ENCODE measurements at regions not wholly inside any gene's neighbourhood (a gene's known extent, or its start where the extent isn't known, plus 50 kb on each side); places are given as distances from the start of the nearest gene placed in this dataset.

- no peak overlapping the region for H3K4me3 ChIP-seq (ENCODE audit: low read depth, low read length)
- DNase-seq (ENCODE audit: low read depth) = no peak
- TF ChIP-seq, protein P1, sequence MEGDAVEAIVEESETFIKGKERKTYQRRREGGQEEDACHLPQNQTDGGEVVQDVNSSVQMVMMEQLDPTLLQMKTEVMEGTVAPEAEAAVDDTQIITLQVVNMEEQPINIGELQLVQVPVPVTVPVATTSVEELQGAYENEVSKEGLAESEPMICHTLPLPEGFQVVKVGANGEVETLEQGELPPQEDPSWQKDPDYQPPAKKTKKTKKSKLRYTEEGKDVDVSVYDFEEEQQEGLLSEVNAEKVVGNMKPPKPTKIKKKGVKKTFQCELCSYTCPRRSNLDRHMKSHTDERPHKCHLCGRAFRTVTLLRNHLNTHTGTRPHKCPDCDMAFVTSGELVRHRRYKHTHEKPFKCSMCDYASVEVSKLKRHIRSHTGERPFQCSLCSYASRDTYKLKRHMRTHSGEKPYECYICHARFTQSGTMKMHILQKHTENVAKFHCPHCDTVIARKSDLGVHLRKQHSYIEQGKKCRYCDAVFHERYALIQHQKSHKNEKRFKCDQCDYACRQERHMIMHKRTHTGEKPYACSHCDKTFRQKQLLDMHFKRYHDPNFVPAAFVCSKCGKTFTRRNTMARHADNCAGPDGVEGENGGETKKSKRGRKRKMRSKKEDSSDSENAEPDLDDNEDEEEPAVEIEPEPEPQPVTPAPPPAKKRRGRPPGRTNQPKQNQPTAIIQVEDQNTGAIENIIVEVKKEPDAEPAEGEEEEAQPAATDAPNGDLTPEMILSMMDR (conservative IDR thresholded peaks at IDR 0.05; ENCODE audit: low read depth, low read length) = no peak
Observed at GRCh38 chr3:27653803-27654558, 68.1 kb downstream of the EOMES start.

DNA sequence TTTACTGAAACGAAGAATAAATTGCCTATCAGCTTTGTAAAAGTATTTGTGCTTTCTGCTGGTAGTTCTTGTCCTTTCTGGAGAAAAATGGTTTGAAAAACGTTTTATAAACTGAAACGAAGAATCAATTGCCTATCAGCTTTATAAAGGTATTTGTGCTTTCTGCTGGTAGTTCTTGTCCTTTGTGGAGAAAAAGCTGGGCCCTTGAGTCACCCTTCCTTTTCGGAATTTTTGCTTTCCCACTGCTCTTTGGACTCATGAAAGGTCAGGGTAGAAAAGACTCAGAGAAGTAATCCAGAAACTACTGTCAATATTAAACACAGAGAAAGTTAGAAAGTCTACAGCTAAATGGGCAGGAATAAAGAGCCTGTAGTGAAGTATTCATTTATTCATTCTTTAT is 72.8 kb downstream of the EOMES start:
- no peak overlapping the region for H3K4me3 ChIP-seq (ENCODE audit: low read depth, low read length)
- TF ChIP-seq, protein P1 (conservative IDR thresholded peaks at IDR 0.05; ENCODE audit: low read depth, low read length) = no peak
- no peak for DNase-seq (ENCODE audit: low read depth)

DNA sequence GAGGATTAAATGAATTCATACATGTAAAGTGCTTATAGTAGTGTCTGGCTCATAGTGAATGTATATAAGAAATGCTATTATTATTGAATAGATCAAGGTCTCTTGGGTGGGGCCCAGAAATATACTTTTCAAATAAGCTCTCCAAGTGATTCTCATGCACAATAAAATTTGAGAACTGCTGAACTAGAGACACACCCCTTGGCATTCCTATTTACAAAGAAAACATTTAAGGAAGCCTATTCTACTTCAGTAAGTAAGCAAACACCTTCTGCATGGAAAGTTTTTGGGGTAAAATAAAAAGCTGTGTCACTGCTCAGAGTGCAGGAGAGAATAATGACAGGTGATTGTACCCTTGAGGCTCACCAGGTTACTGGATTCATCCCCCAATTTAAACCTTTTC is 75.2 kb downstream of the EOMES start:
- DNase-seq (ENCODE audit: low read depth) = no peak
- TF ChIP-seq, protein P1 (conservative IDR thresholded peaks at IDR 0.05; ENCODE audit: low read depth, low read length) = no peak
- no peak overlapping the region for H3K4me3 ChIP-seq (ENCODE audit: low read depth, low read length)

GRCh38 chr3:27644941-27645340 is 77.2 kb downstream of the EOMES start:
- DNase-seq (ENCODE audit: low read depth) = no peak
- TF ChIP-seq, protein P1 (conservative IDR thresholded peaks at IDR 0.05; ENCODE audit: low read depth, low read length) = no peak

DNA sequence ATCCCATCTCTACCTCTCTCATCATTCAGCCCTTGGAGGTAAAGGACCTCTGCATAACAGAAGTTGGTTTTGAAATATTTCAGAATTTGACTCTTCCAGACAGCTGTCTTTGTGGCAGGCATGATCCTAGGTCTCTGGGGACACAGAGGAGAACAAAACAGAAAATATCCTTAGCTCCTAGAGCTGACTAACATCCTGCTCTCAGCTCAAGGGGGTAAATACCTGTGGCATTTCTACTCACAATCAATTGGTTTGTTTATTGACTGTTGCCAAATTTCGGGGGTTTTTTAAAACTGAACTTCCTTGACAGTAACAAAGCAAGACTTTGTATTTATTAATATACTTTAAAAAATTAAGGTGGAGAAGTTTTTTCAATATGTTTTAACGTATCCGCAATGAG is 78.8 kb downstream of the EOMES start:
- no peak overlapping the region for H3K4me3 ChIP-seq (ENCODE audit: low read depth, low read length)
- peak; percentile 42 for DNase-seq (ENCODE audit: low read depth)
- TF ChIP-seq, protein P1 (conservative IDR thresholded peaks at IDR 0.05; ENCODE audit: low read depth, low read length) = no peak

More at GRCh38 chr3:27644941-27645340, 77.2 kb downstream of the EOMES start:
- no peak overlapping the region for H3K4me3 ChIP-seq (ENCODE audit: low read depth, low read length)

DNA sequence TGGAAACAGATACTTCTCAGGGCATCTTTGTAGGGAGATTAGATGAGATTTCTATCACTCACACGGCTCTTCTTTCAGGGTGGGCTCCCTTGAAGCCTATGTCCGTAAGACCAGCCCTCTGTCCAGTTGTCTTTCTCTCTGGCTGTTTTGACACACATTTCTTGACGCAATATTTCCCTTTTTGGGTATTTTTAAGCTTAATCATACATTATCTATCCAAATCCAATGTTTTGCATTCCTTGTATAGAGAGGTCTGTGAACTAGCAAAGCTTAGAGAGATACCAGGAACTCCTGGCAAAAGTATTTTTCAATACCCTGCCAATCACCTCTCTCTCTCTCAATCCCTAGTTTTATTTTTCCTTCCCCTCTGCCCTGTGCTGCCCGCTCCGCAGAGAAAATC is 79.3 kb downstream of the EOMES start:
- TF ChIP-seq, protein P1 (conservative IDR thresholded peaks at IDR 0.05; ENCODE audit: low read depth, low read length) = no peak
- H3K4me3 ChIP-seq (ENCODE audit: low read depth, low read length) = no peak overlapping the region
- peak; percentile 46 for DNase-seq (ENCODE audit: low read depth)
